GM12873 (cell line): ENCODE measurements at regions not wholly inside any gene's neighbourhood (a gene's known extent, or its start where the extent isn't known, plus 50 kb on each side); places are given as distances from the start of the nearest gene placed in this dataset.

ENCODE experiments used
- TF ChIP-seq, protein P1 (sequence below): IDR thresholded peaks from 2 replicates; pipeline ENCODE4 v1.5.1; 2012; ENCODE audit warnings: low read depth, mild to moderate bottlenecking, moderate library complexity, low read length, control low read depth; ENCODE audit not compliant: insufficient read depth; ENCODE audit errors: missing control alignments

DNA sequence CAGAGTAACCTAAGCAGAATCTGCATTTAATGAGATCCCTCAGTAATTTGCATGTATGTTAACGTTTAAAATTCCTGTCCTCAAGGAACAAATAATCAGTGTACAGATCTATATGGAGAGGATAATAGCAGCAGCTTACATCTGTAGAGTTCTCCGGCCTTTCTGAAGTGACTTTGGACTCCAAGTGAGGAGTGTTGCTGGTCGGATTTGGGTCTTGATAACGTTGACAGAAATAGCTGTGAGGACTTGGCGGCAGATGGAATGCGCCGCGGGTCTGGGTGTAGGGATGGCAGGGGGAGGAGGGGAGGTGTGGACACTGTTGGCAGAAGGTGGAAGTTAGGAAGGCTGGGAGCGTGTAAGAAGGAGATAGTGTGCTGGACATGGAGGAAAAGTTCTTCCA lies 170.9 kb upstream of the GATA6 start:
- TF ChIP-seq, protein P1, sequence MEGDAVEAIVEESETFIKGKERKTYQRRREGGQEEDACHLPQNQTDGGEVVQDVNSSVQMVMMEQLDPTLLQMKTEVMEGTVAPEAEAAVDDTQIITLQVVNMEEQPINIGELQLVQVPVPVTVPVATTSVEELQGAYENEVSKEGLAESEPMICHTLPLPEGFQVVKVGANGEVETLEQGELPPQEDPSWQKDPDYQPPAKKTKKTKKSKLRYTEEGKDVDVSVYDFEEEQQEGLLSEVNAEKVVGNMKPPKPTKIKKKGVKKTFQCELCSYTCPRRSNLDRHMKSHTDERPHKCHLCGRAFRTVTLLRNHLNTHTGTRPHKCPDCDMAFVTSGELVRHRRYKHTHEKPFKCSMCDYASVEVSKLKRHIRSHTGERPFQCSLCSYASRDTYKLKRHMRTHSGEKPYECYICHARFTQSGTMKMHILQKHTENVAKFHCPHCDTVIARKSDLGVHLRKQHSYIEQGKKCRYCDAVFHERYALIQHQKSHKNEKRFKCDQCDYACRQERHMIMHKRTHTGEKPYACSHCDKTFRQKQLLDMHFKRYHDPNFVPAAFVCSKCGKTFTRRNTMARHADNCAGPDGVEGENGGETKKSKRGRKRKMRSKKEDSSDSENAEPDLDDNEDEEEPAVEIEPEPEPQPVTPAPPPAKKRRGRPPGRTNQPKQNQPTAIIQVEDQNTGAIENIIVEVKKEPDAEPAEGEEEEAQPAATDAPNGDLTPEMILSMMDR: no peak

DNA sequence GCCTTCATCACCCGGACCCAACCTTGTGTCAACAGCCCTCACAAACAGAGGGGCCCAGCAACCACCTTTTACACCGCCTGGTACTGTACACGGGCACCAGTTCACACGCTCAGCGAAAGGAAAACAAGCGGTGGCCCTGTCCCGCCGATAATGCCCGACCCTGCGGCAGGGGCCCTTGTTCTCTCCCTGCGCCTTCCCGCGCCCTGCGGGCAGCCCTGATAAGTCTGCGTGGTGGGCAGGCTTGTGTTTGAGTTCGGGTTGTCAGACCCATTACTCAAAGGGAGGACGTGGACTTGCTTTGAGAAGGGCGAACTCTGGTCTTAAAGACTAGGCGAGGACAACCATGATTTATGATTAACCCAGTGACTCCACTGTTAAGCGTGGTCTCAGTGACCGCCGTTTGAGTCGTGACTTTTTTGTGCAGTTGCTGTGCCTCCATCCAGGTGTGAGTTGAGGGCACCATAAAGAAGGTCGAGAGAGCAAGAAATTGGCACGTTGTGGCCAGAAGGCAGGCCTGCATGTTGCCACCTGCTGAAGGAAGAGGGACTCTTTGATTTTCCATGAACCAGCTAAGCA lies 167.4 kb upstream of the GATA6 start:
- TF ChIP-seq, protein P1: no peak

DNA sequence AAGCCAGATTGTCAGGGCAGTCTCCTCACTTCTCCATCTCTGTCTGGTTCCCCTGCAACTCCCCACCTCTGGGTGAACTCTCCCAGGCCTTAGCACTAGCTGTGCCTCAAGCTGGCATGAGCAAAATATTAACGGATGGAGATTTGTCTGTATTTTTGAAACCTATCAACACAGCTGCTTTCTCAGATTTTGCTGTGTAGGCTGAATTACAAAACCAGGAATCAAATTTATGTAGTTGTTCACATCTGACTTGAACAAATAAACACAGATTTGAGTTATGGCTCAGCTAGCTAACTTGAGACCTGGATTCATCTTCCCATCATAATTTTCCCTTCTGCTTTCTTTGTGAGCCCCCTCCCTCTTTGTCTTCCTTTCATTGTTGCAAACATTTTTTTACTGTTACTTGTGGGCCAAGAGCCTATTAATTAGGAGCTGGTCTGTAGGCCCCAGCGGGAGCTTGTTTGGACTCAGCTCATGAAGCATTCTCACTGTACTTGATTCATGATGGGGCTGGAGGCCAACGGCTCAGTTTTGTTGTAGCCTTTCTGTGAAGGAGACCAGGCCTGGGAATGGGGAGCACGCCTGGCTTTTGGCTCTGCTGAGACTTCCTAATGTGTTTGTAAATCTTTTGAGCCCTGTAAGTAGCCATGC lies 164.1 kb upstream of the GATA6 start:
- TF ChIP-seq, protein P1: no peak

DNA sequence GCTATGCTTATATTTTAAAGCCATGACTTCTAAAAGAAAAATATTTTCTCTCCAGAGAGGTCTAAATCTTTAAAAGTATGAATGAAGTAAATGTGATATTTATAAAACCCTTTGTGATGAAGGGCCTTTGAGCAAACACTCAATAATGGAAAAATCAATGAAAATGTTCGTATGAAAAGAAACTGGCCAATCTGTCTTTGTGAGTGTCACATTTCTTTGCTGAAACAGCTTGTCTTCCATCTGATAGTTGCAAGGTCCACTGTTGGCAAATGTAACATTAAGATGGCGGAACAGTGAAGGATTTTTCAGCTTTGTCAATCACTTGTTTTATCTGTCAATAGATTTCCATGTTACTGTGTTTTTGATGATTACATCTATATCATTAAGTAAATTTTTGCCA lies 162.9 kb upstream of the GATA6 start:
- TF ChIP-seq, protein P1: no peak

DNA sequence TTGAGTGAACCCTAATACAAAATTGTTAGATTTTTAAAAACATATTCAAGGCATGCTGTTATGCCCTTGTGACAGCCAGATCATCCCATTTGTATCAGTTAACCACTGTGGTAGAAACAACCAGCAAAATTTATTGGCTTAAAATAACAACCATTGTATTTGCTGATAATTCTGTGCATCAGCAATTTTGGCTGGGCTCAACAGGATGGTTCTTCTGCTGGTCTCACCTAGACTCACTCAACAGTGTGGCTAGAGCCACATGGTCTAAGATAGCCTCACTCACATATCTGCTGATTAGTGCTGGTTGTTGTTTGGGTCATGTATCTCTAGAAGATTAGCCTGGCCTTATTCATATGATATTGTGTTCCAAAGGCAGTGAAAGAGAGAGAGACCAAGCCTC lies 160.1 kb upstream of the GATA6 start:
- TF ChIP-seq, protein P1: no peak

DNA sequence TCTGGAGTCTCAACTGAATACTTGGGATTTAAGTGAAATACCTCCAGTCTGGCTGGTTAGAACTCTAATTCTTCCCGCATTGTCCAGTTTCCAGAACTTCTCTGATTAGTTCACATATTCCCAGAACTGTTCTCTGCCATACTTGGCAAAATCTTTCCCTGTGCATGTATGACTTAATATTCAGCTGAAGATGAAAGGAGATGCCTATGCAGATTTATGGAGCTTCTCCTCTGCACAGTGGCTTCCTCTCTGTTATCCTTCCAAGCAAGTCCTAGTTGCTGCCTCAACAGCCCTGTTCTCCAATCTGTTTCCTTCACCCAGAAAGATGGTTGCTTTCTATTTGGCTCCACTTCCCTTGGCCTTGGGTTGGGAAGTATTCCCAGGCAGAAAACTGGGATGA lies 155.4 kb upstream of the GATA6 start:
- TF ChIP-seq, protein P1: no peak

DNA sequence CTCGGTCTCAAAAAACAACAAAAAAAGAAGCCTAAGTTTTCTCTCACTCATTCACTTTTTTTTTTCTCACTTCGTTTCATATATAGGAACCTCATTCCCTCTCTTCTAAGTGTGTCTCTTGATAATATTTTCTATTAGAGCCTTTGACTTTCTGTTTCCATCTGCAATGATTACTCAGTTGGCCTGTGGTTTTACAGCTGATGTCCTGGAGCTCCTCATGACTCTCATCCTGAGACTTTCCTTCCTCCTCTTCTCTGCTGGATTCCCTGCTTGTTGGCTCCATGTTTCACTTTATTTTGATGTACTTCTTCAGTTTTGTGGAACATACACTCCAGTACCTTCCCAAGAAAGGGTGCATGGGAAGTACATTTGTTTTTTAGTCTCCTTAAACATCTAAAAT lies 154.2 kb upstream of the GATA6 start:
- TF ChIP-seq, protein P1: no peak
